SH-SY5Y (cell line): ENCODE measurements at regions not wholly inside any gene's neighbourhood (a gene's known extent, or its start where the extent isn't known, plus 50 kb on each side); places are given as distances from the start of the nearest gene placed in this dataset.
A peak's percentile ranks its signal among the peaks of the same experiment; 100 is the strongest.

Experiments used
- GATA2 ChIP-seq: IDR thresholded peaks from 2 replicates; pipeline ENCODE4 v1.6.1; 2011; ENCODE audit warnings: mild to moderate bottlenecking, low read depth, low read length
- GATA3 ChIP-seq: IDR thresholded peaks from 2 replicates; pipeline ENCODE4 v1.6.1; 2011; ENCODE audit warnings: low read depth, mild to moderate bottlenecking, low read length, moderate library complexity

DNA sequence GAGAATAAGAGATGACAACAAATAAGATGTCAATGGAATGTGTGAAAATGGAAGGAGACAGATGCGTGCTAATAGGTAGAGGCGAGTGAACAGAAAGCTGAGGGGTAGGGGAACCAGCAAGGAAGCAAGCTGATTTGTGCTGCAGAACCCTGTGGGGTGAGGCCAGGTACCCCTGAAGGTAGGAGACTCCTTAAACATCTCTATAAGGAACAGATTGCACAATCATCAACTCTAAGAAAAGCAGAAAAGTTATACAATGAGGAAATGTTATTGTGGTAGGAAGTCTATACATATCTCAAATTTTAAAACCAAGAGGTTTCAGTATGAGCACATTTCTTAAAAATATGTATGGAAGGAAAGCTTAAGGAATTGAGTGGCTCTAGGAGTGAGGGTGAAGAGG lies 315.0 kb upstream of the TPM1 start:
- no peak for TF ChIP-seq GATA3
- no peak for TF ChIP-seq GATA2

DNA sequence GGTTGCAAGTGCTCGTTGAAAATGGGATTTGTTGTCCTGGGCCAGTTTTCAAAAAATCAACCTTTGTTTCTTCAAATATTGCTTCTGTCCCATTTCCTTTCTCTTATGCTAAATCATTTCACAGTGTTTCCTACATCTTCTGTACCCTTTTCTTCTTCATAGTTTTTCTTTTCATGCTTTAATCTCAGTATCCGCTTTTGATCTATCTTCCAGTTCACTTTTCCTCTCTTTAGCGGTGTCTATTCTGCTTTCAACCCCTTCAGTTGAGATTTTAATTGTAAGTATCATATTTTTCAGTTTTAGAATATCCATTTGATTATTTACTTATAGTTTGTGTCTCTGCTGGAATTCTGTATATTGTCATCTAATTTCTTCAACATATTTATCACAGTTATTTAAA lies 311.7 kb upstream of the TPM1 start:
- TF ChIP-seq GATA3: no peak
- no peak for TF ChIP-seq GATA2

DNA sequence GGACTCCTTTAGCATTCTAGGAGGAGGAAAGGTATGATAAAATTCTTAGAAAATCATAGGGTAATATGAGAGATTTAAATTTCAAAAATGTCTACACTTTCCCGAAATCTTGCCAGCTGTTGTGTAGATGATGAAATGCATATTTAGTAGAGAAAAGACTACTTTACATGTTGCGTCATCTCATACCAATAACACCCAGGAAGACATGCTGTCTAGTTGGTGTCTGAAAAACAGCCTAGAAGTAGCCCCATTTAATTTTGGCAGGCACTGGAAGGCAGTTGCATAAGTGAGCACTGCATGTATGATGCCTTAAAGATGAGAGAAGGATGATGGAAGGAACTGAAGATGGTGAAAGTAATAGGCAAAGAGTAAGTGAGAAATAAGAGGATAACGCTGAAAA lies 310.5 kb upstream of the TPM1 start:
- TF ChIP-seq GATA2 (no peak), GATA3 (no peak)

GRCh38 chr15:62734706-62735105 lies 307.8 kb upstream of the TPM1 start:
- TF ChIP-seq GATA2 (no peak), GATA3 (no peak)

GRCh38 chr15:62736756-62737155 lies 305.8 kb upstream of the TPM1 start:
- TF ChIP-seq GATA3 (no peak), GATA2 (no peak)

DNA sequence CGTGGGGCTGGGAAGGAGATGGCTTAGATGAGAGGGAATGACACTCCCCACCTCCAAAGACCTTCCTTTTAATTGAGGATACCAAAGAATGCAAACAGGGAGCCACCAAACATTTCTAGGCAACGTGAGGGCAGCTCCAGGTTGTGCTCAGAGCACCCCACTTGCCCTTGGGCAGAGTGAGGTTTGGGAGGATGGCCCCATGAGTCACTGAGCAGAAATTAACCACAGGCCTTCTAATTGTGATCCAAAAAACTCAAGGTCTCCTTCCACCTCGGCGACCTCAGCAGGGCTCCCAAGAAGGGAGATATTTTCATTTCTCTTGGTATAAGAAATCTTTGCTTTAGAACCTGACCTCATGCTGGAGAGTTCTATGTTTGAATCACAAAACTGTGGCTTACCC lies 305.0 kb upstream of the TPM1 start:
- TF ChIP-seq GATA3 (no peak), GATA2 (no peak)

- no peak for TF ChIP-seq GATA3
- no peak for TF ChIP-seq GATA2
These were observed 303.5 kb upstream of the TPM1 start for GRCh38 chr15:62739082-62739481.

DNA sequence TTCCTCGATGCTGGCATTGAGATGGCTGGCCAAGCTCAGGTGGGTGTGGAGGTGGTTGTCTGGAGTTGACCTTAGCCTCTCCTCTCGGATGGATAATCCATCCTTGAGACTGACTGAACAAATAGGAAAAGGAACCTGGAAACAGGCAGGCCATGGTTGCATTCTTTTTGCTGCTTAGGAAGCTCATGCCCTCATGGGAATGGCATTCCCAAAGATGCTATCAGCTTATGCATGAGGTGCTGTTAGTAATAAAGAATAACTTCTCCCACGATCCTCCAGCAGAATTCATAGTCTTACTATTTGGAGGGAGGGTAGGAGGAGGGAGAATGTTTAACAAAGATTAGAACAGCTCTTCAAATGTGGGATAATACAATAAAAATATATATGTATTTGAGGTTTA lies 303.0 kb upstream of the TPM1 start:
- TF ChIP-seq GATA2: peak; percentile 26; the same call in 1 of the 2 replicates
- peak; percentile 30; the same call in 1 of the 2 replicates for TF ChIP-seq GATA3

- no peak for TF ChIP-seq GATA2
- TF ChIP-seq GATA3: no peak
These were observed 302.2 kb upstream of the TPM1 start for GRCh38 chr15:62740141-62741004.

DNA sequence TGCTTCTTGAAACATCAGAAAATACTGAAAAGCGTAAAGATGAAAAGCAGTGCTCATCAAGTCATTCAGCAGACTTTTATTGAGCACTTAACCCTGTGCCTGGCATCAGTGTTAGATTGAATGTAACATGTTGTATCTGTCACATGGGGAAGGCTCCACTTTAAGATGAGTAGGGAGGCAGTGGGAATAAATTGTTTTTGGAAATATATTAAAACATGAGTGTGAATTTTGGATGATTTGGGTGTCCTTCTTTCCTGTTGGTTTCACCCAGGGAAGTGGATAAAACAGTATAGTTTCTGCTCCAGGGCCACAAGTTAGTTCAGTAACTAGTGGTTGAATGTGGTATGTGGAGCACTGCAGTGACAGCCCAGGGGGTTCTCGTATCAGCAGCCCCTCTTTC lies 301.4 kb upstream of the TPM1 start:
- TF ChIP-seq GATA2: no peak
- no peak for TF ChIP-seq GATA3

DNA sequence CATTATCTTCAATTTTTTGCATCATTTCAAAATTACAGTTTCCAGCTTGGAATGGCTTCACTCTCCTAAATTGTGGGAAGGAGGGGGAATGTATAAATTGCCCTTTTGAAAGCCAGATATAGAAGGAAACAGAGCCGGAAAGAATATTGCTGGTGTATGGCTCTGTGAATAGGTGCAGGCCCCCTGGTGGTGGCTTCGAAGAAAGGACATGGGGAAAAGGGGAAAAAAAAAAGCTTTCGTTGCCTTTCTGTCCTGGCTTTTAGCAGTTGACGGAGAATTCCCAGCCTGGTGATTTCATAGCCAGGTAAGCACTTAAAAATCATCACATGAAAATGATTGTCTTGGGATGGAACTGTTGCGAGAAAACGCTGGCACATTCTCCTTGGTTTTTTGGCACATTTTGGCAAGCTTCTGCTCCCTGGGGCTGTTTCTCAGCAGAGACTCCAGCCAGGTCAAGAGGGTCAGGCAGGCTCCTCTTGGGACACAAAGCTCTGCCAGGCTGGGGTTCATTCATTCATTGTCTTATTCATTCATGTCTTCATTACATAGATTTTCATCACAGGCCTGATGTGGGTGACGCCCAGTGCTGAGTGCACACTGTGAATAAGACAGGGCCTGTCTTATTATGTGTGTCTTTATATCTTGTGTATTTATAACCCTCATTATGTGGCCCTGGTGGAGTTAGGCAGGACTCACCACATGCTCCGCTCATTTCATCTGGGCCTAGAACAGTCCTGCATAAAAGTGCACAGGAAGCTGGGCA lies 300.0 kb upstream of the TPM1 start:
- TF ChIP-seq GATA3: 0 out of 2 replicates have a peak, but pooled peaks have one; percentile 5
- no peak for TF ChIP-seq GATA2

DNA sequence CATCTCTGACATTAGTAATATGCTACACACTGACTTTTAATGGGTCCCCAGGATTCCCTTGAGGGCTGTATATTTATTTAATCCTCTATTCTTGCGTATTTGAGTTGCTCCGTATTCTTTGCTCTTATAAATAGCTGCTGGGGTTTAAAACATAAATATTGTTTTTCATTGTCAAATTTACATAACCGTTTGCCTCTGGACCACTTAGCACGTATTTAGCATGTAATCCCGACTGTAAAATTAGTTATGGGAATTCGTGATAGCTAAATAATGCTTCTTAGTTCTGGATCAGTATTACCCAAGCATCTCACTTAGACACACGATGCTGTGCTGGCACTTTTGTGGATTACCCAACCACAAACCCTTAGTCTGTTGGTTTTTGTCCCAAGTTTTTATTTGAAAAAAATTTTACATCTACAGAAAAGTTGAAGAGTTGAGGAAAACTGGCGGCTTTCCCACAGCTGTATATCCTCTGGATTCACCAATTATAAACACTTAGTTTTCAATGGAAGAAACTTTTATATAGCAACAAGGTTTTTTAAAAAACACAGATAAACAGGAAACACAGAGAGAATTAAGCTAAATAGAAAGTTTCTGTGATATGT lies 296.8 kb upstream of the TPM1 start:
- TF ChIP-seq GATA2 (no peak), GATA3 (no peak)

- TF ChIP-seq GATA3: no peak
- no peak for TF ChIP-seq GATA2
These were observed 294.4 kb upstream of the TPM1 start for GRCh38 chr15:62748196-62748595.

DNA sequence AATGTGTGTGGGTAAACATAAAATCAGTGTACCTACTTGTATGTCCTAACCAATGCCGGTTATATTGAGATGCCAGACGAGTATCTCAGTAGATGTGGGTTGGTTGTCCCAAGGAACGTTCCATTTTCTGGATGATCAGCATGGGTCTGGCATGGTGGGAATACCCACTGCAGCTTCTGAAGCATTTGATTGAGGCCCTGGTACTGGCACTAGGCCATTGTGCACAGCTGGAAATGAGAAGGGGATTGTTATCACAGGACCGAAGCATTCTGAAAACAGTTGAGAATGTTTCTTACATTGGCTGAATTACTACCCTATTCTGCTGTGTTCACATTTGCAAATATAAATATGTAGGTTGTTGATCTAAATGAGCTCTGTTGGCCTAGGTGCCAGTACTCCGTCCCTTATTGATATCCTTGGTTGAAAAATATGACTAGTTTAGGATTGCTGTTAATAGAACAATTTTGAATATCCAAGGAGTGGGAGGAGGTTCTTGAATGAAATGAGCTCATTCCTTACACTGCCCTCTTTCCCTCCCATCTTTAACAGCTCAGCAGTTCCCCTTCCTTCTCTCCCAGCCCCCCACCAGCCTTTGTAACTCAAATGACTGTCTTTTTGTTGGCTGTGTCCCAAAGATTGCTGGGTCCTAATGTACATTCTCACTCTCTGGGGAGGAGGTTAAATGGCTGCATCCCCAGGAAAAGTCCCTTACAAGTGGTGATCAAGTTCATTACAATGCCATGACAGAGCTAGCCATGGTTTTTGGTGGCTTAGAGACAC lies 293.3 kb upstream of the TPM1 start:
- TF ChIP-seq GATA2 (no peak), GATA3 (no peak)

GRCh38 chr15:62750471-62750870 lies 292.1 kb upstream of the TPM1 start:
- TF ChIP-seq GATA2: no peak
- TF ChIP-seq GATA3: no peak
